Activated CD4-positive, alpha-beta T cell treated with anti-CD3 and anti-CD28 coated beads, Interleukin-2, Interleukin-4, amounts not matched to agents 100 ng/mL and 50 ng/mL, durations not matched to agents 16 hours and 8 hours (primary cell): ENCODE measurements at regions not wholly inside any gene's neighbourhood (a gene's known extent, or its start where the extent isn't known, plus 50 kb on each side); places are given as distances from the start of the nearest gene placed in this dataset.
"Not testable (repeated sequence)": the region's sequence is repeated elsewhere in the genome, so short reads cannot be mapped to it uniquely, and the experiment has no call there.

Experiments
- DNase-seq: peaks from one replicate; pipeline ENCODE4 v3.0.0-alpha.2; 2020; ENCODE audit warnings: low spot score

DNA sequence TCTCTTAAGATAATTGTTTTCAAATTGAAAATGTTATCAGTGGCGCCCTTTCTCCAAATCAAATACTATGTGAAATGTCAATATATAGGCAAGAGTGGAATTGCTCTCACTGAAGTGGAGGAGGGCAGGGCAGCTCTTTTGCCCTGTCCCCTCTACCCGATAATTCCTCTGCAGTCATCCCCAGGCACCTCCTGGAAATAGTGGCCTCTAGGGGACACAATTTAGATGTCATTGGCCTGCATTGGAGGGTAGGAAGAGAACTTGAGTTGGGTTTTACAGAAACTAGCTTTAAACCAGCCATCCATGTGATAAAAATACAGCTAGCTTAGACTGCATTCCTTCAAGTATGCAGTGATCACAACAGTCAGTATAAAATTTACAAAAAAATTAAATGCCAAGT lies 288.9 kb downstream of the EDEM1 start:
- no peak for DNase-seq

DNA sequence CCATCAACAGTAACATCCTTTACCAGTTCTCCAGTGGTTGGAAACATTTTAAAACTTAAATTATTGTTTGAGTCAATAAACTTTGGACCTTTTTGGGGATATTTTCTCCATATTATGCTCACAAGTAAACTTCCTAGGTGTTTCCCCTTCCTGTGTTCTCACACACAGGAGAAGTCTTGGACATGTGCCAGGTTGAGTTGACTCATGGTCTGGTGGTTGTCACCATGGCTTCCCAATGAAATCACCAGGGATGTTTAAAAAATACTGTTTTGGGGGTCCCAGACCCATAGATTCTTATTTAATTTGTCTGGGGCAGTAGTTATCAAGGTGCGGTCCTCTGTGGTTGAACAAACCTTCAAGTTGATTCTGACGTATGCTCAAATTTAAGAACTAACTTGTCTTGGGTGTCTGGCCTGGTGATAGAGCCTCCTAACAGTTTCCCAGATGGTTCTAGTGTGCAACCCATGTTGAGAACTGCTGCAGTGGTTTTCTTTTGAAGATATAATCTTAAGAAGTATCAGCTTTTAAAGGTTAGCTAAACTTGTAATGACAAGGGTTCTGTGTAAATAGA lies 291.8 kb downstream of the EDEM1 start:
- no peak for DNase-seq

DNA sequence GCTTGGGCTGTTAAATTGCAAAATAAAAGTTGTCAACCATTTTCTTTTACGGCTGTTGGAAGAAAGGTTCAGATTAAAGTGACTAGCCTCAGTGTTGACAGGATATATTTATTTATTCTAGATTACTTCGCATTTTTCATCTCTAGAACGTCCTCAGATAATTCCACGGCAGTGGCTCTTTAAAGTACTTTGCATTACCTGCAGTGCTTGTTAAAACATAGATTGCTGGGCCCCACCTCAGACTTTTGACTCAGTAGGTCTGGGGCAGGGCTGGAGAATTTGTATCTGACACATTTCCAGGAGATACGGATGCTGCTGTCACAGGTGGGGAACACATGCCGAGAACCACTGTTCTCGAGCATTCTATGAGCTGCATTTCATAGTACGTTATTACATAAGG lies 292.7 kb downstream of the EDEM1 start:
- DNase-seq, result no peak

DNA sequence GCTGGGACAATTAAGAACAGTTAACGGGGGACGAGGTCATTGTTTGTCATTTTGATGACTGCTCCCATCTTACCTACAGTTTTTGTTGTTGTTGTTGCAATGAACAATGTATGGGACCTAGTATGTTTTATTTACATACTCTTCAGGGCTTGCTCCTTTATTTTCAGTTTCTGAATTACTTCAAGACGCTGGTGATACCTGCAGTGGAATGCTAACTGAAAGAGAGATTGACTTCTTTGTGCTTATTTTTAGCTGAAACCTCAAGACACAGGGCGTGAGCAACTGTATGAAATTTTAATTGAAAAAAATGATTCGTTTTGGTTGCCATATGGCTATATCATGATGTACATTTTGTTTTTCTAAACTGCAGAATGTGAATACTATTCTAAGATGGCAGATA lies 297.9 kb downstream of the EDEM1 start:
- no peak for DNase-seq

DNA sequence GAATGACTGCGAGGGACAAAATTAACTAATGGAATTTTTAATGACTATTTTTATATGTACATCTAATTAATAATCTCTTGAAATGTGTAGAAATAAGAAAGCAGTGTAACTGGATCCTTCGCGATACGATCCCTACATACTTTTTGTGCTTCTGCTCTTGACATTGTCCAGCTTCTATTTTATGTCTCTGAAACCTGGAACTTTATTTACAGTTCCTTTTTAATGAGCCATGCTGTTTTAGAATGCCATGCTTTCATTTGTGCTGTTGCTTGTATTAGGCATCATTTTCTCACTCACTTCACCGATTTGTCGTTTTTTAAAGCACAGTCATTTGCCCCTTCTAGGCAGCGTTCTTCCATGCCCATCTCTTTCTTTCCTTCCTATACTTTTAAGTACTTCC lies 301.3 kb downstream of the EDEM1 start:
- DNase-seq, result no peak

DNA sequence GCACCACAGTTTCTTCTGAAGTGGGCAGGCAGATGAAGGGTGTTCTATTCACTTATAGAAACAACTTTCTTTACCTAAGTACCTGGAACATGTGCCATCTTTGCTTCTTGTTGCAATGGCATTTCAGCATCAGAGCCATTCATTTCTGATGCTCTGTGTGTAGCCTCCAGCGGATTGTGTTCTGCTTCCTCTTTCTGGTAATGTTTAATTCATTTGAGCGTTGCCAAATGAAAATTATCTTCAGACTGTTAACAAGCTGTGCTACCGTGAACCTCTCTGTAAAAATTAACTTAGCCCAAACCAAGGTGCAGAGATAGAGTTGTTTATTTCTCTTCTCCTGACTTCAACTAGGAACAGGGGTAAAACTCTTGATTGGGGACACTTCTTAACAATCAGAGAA lies 302.0 kb downstream of the EDEM1 start:
- DNase-seq, result no peak

DNA sequence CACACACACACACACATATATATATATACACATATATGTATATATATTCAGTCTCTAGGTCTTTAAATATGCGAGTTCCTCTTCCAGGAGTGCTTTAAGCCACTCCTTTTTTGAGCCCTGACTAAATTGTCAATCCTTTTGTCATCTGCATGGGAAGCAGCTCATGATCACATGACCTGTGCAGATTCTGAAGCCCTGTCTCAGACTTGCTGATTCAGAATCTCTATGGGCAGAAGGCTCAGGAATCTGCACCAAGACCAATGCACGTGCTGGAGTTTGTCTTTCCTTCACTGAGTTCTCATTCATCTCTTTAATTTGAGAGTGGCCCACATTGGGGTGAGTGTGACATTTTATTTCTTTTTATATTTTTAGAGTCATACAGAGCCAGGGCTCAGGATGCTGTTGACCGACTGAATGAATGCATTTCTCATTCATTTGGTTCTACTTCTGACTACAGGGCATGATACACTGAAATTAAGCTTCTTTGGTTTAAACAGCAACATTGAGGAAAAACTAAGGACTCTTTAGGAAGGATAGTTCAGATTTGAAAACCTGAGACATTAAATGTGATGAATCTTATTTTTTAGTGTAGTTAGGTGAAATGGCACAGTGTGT lies 307.5 kb downstream of the EDEM1 start:
- no peak for DNase-seq

DNA sequence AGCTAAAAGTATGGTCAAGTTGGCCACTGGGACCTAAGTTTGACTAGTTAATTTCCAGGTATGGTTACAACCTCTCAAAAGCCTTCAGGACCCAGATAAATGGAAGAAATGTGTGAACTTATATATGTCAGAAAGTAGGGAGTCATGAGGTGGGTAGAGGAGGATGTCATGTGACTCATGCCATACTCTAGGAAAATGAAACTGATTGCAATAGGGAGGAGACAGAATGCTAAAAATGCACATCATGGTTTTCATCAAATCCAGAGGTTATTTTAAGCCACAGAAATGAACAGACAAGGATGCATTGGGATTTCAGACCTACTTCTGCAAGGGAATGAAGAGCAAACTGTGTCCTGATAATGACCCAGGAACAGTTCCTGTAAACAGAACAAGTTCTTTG lies 310.0 kb downstream of the EDEM1 start:
- DNase-seq, result no peak

DNA sequence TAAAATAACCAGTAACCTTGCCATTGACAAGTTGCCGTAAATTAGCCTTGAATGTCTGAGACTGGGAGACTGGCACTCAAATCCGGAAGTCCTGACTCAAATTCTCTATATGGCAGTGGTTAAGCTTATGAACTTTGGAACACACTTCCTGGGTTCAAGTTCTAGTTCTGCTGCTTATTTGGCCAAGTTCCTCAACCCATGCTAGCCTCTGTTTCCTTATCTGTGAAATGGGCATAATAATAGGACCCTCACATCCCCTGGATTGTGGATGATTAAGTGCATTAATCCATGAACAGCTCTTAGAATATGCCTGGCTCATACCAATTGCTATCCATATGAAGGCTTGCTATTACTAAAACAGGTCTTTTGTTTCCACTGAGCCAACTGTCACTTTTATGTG lies 311.5 kb downstream of the EDEM1 start:
- no peak for DNase-seq

DNA sequence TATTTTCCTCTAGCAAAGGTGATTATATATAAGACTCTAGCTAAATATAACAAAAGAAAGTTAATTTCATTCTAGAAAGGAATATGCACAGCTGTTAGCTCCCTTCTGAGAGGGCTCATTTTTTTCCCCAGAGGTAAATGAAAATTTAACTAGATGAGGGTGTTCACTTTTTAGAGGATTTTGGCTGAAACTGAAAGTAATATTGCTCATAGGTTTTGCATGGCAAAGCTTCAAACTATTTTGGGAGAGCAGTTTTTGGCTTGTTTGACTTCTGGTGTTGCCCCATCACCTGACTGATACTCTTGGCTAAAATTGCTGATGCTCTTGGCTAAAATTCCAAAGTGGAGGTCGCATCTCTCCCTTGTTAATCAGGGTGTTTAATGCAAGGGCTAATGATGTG lies 311.9 kb downstream of the EDEM1 start:
- no peak for DNase-seq

DNA sequence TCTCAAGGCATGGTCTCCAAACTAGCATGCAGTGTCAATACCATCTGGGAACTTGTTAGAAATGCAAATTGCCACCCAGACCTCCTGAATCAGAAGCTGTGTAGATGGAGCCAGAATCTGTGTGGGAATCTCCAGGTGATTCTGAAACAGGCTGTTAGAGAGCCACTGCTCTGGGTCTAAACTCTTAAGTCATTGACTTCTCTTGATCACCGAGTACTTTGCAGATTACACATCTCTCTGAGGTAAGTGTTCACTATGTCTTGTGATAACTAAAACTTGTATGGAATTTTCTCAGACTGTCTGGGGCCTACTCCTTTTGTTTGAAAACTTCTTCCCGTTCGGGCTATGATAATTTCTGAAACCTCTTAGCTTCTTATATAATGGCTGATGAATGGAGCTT lies 315.6 kb downstream of the EDEM1 start:
- no peak for DNase-seq

DNA sequence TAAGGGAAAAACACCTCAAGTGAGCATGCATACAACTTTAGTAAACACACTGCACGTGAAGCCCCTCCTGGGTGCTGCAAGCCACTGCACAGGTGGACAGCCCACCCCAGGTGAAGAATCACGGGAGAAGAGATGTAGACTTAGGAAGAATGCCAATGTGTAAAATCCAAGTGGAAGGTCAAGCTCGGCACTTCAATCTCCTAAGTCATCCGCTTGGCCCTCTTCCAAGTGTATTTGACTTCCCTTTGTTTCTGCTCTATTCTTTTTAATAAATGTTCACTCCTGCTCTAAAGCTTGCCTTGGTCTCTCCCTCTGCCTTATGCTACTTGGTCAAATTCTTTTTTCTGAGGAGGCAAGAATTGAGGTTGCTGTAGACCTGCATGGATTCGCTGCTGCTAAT lies 316.6 kb downstream of the EDEM1 start:
- DNase-seq, result no peak

DNA sequence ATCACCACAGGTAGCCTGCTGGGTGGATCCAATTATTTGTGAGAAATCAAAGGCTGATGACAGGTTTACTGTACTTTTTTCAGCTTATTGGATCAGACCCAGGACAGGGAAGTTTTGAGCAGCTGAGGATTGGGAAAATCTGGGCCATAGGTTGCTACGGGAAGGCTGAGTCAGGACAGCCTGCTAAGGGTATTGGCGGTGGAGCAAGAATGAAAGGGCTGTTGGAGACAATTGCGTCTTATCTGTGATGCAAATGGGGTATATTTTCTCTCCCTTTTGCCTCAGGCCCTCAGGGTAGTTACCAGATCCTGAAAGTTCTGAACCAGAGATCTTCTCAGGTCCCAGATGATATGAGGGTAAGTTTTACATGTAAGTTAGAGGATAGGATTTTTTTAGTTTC lies 317.7 kb downstream of the EDEM1 start:
- DNase-seq, result no peak

DNA sequence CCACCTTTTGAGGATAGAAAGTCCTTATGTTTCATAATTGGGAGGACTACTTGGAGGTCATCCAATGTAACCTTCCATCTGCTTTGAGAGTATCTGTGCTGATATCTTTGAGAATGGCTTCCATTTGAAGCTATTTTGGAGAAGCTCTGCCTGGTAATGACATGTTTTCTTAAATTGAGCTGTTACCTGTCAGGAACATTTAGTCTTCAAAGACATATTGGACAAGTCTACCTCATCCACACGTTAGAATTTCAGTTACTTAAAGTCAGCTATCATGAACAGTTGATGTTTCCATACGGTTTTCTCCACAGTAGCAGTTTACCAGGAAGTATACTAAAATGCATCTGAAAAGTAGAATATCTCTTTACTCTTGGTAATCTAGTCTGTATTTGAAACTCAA lies 318.5 kb downstream of the EDEM1 start:
- DNase-seq, result no peak

DNA sequence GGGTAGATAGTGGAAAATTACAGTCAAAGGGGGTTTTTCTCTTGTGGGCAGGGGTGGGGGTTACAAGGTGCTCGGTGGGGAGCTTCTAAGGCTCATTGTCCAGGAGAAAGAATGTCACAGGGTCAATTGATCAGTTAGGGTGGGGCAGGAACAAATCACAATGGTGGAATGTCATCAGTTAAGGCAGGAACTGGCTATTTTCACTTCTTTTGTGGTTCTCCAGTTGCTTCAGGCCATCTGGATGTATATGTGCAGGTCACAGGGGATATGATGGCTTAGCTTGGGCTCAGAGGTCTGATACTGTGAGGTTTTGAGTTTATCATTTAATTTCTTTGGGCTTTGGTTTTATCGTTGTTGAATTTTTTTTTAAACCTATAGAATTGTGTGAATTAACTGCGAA lies 321.4 kb downstream of the EDEM1 start:
- DNase-seq, result not testable (repeated sequence)

DNA sequence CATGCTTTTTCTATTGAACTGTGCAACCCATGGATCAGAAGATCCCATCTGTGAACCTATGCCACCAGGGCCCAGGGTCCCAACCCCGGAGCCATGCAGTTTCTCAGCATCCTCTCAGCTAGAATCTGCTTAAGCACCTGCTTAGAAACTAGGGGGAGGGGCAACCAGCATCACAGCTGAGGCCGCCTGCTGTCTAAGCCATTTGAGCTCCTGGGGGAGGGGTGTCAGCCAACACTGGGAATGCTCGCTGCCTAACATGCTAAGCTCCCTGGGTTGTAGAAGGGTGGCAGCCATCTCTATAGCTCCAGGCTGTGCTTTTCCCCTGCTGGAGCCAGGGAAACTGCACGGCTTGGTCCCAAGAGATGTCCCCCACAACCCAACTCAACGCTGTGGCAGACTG lies 322.8 kb downstream of the EDEM1 start:
- DNase-seq, result no peak

DNA sequence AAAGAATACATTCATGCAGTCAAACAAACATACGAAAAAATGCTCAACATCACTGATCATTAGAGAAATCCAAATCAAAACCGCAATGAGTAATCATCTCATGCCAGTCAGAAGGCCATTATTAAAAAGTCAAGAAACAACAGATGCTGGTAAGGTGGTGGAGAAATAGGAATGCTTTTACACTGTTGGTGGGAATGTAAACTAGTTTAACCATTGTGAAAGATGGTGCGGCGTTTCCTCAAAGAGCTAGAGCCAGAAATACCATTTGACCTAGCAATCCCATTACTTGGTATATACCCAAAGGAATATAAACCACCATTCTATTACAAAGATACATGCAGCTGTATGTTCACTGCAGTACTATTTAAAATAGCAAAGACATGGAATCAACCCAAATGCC lies 330.4 kb downstream of the EDEM1 start:
- no peak for DNase-seq

DNA sequence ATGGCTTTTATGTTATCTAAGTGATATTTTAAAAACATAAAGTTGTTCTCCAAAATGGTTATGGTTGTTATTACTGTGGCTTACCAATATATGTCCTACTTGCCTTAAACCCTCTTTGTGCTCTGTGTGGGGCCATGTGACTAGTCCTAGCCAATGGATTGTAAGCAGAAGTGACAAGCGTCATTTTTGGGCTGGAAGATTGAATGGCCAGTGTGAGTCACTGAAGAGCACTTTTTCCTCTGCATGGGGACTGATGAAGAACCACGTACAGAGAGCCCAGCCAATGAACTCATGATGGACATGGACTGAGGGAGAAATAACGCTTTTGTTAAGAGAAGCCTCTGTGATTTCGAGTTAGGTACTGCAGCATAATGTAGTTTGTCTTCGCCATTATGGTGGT lies 332.7 kb downstream of the EDEM1 start:
- DNase-seq, result no peak

DNA sequence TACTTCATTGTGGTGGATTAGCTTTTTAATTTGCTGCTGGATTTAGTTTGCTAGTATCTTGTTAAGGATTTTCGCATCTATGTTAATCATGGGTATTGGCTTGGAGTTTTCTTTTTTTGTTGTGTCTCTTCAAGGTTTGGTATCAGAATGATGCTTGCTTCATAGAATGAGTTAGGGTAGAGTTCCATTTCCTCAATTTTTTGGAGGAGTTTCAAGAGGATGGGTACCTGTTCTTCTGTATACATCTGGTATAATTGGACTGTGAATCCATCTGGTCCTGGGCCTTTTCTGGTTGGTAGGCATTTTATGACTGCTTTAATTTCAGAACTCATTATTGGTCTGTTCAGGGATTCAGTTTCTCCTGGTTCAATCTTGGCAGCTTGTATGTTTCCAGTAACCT lies 335.6 kb downstream of the EDEM1 start:
- no peak for DNase-seq

DNA sequence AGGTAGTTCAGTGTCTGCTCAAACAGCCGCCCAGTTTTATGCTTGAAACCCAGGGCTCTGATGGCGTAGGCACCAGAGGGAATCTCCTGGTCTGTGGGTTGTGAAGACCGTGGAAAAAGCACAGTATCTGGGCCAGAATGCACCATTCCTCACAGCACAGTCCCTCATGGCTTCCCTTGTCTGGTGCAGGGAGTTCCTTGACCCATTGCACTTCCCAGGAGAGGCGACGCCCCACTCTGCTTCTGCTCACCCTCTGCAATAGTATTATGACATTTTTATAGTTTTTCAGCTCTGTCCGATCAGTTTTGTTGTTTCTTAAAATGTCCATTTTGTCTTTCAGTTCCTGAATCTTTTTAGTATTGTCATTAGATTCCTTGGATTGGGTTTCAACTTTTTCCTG lies 343.5 kb downstream of the EDEM1 start:
- no peak for DNase-seq

DNA sequence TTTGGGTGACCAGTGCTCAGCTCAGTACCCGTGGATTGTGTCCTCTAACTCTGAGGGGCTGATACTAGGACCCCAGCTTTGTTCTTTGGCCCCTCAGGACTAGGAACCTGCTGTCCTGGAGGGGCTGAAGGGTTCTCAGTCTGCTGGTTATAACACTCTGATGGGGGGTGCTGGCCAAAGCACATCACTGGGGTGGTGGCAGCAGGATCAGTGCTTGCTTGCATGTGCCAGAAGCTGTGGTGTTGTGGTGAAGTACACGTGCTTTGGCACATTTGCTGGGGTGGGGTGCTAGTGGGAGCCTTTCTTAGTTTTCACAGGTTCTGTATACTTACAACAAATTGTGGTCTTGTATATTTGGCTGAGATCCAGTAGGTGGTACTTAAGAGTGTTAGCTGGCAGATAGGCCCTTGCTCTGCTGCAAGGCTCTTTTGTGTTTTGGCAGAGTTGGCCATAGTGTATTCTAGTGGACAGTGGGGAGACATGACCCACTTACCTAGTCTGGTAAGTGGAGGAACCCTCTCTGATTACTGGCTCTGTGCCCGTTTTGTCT lies 344.3 kb downstream of the EDEM1 start:
- DNase-seq, result no peak

DNA sequence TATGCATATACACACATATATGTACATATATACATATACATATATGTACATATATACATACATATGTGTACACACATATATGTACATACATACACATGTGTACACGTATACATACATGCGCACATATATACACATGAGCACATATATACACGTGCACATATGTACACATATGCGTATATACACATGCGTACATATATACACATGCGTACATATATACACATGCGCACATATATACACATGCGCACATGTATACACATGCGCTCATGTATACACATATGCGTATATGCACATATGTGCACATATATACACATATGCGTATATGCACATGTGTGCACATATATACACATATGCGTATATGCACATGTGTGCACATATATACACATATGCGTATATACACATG lies 353.0 kb downstream of the EDEM1 start:
- no peak for DNase-seq

DNA sequence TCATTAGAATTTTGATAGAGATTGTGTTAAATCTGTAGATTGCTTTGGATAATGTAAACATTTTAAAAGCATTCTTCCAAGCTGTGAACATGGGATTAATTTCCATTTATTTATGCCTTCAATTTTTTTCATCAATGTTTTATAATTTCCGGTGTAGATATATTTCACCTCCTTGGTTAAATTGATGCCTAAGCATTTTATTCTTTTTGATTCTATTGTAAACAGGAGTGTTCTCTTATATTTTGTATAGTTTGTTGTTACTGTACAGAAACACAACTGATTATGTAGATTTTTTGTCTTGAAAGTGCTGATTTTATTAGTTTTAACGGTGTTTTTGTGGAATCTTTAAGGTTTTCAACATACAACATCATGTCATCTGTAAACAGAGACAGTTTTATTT lies 355.0 kb downstream of the EDEM1 start:
- DNase-seq, result no peak

DNA sequence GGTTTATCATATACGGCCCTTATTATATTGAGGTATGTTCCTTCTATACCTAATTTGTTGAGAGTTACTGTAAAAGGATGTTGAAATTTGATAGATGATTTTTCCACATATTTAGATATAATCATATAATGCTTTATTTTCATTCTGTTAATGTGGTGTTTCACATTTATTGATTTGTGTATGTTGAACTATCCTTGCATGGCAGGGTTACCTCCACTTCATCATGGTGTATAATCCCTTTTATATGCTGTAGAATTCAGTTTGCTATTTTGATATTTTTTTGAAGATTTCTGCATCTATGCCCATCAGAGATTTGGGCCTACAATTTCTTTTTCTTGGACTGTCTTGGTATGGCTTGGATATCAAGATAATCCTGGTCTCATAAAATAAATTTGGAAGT lies 355.5 kb downstream of the EDEM1 start:
- no peak for DNase-seq
